Esophagus squamous epithelium (tissue), 4 donors: ENCODE measurements at regions not wholly inside any gene's neighbourhood (a gene's known extent, or its start where the extent isn't known, plus 50 kb on each side); places are given as distances from the start of the nearest gene placed in this dataset.

ENCODE experiments used
- POLR2A ChIP-seq, 4 donors: fragments of 450-650 bp; IDR thresholded peaks; one replicate each; pipeline ENCODE4 v1.6.1; 2017; ENCODE audit warnings: antibody characterized with exemption in 4 of 4, mild to moderate bottlenecking in 4 of 4, moderate library complexity in 3 of 4
- TF ChIP-seq, protein P1 (sequence below), 6 experiments: fragments of 450-650 bp in 4 of 6; fragments of 200-600 bp in 2 of 6; sonication (generic) in 2 of 6; IDR thresholded peaks; one replicate each; pipeline ENCODE4 v1.5.1; 2016 to 2019; ENCODE audit warnings: antibody characterized with exemption in 6 of 6, mild to moderate bottlenecking in 4 of 6, moderate library complexity in 4 of 6

DNA sequence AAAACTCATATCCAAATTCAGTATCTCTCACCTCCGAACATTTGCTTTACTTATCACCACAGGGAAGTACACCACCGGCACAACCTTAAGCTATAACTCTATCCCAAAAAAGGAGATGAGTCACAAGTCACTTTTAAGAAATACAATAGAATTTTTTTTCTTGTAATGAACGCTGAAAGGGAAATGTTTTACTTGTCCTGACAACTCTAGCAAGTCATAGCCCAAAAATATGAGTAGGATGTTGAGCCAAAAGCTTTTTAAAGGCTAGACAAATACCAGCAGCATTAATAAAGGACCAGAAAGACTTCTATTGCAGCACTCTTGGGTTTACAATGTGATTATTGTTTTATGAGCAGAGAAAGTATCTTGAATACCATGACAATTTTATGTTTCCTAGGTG, 147.3 kb upstream of the FST start:
- no peak for TF ChIP-seq POLR2A (IDR thresholded peaks at IDR 0.05)
- TF ChIP-seq, protein P1, sequence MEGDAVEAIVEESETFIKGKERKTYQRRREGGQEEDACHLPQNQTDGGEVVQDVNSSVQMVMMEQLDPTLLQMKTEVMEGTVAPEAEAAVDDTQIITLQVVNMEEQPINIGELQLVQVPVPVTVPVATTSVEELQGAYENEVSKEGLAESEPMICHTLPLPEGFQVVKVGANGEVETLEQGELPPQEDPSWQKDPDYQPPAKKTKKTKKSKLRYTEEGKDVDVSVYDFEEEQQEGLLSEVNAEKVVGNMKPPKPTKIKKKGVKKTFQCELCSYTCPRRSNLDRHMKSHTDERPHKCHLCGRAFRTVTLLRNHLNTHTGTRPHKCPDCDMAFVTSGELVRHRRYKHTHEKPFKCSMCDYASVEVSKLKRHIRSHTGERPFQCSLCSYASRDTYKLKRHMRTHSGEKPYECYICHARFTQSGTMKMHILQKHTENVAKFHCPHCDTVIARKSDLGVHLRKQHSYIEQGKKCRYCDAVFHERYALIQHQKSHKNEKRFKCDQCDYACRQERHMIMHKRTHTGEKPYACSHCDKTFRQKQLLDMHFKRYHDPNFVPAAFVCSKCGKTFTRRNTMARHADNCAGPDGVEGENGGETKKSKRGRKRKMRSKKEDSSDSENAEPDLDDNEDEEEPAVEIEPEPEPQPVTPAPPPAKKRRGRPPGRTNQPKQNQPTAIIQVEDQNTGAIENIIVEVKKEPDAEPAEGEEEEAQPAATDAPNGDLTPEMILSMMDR (IDR thresholded peaks at IDR 0.05): no peak
